AG04449 (cell line): ENCODE measurements at regions not wholly inside any gene's neighbourhood (a gene's known extent, or its start where the extent isn't known, plus 50 kb on each side); places are given as distances from the start of the nearest gene placed in this dataset.

Experiments used
- CTCF ChIA-PET: fragments of 350-600 bp; formaldehyde crosslinking; extraction: SDS; loops from one replicate; lab custom pipeline; 2021; ENCODE audit warnings: antibody characterized with exemption; lab: Yijun Ruan, JAX
- POLR2A ChIA-PET: fragments of 400-600, 350-600 bp; formaldehyde crosslinking; extraction: SDS; loops from one replicate; lab custom pipeline; 2020; ENCODE audit warnings: antibody characterized with exemption, inconsistent platforms; lab: Yijun Ruan, JAX
- DNase-seq: peaks from one replicate; pipeline ENCODE4 v3.0.0-alpha.2; 2010; ENCODE audit warnings: low read depth, low spot score
- H3K4me3 ChIP-seq: 2 replicates; pipeline ENCODE4 v1.5.1; 2011; ENCODE audit warnings: low read depth, mild to moderate bottlenecking, control low read depth, low read length
- TF ChIP-seq, protein P1 (sequence below): IDR thresholded peaks from one replicate; pipeline ENCODE4 v1.5.1; 2011; ENCODE audit warnings: mild to moderate bottlenecking, moderate library complexity, low read length, control low read depth, inconsistent platforms; ENCODE audit not compliant: insufficient read depth; ENCODE audit errors: missing control alignments

DNA sequence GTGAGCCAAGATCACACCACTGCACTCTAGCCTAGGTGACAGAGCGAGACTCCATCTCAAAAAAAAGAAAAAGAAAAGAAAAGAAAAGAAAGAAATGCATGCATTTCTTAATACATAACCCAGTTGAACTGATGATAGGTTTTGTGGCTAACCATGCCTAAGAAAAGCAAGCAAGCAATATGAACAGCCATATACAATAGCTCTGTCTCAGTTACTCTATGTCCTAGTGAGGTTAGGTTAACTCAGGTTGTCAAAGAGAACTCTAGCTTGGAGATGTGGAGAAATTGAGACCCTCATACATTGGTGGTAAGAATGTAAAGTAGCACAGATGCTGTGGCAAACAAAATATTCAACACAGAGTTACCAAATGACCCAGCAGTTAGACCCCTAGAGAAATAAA lies 167.0 kb upstream of the RASGEF1B start:
- no peak overlapping the region for H3K4me3 ChIP-seq
- TF ChIP-seq, protein P1, sequence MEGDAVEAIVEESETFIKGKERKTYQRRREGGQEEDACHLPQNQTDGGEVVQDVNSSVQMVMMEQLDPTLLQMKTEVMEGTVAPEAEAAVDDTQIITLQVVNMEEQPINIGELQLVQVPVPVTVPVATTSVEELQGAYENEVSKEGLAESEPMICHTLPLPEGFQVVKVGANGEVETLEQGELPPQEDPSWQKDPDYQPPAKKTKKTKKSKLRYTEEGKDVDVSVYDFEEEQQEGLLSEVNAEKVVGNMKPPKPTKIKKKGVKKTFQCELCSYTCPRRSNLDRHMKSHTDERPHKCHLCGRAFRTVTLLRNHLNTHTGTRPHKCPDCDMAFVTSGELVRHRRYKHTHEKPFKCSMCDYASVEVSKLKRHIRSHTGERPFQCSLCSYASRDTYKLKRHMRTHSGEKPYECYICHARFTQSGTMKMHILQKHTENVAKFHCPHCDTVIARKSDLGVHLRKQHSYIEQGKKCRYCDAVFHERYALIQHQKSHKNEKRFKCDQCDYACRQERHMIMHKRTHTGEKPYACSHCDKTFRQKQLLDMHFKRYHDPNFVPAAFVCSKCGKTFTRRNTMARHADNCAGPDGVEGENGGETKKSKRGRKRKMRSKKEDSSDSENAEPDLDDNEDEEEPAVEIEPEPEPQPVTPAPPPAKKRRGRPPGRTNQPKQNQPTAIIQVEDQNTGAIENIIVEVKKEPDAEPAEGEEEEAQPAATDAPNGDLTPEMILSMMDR = no peak
- ChIA-PET POLR2A (no interaction called here), CTCF (no interaction called here)
- DNase-seq = no peak

DNA sequence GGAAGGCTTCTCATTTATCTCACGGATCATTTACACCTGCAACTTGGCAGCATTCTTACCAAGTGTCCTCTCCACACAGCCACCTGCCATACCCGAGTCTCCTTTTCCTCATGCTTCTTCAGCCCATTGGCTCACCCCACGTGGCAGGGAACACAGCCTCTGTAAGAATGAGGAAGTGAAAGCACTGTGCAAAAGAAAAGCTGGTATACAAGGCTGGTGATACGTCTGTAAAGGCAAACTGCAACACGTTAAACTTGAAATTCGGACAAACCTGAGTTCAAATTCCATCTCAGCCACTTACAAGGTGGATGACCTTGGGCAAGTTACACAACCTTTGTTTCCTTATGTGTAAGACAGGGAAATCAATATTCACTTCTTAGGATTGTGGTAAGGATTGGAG lies 164.0 kb upstream of the RASGEF1B start:
- DNase-seq = no peak
- TF ChIP-seq, protein P1 = no peak
- ChIA-PET POLR2A (no interaction called here), CTCF (no interaction called here)
- no peak overlapping the region for H3K4me3 ChIP-seq

DNA sequence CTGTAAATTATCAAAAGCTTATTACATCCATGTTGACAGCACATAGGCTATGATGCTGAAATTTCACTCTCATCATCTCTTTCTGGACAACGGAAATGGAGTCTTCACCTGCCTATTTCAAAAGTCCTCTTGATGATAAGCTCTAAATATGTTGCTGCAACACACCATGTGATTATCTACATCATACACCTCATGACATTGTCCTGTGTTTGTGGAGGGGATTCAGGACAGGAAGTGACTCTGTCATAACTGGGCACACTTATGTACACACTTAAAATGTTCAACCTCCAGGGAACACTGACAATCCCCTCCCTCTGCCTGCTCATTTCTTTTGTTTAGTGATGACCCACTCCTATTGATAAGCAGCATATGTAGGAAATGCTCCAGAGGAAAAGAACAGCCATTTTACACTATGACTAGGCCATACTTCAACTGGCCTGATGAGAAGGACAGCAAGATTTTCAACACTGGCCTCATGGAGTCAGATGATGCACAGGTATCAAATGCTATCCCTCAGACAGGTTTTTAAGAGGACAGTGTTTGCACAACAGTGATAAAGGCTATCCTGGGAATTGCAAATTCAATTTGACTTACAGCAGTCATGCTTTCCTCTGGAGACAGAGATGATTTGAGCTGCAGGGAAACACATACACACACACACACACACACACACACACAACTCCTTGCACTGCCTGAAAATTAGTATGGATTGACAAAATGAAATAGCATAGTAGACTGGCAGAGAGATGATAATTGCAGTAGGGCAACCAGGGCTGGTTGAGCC lies 163.3 kb upstream of the RASGEF1B start:
- ChIA-PET POLR2A (no interaction called here), CTCF (no interaction called here)
- no peak for DNase-seq
- TF ChIP-seq, protein P1 = no peak
- H3K4me3 ChIP-seq = no peak overlapping the region

DNA sequence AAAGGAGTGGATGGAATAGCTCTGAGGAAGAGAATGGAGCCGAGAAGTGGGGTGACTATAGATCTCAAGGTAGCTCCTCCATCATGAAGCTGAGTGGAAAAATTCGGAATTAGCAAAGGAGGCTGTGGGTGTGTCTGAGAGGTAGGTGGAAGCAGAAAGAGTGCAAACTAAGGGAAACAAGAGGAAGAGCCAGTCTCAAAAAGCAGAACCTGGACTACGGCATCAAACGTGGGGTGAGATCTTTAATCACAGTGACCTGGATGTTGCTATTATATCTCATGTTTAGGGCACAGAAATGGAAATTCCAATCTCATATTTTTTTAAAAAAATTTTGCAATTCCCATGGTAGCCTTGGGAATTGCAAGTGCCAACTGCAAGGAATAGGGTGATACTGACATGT lies 162.5 kb upstream of the RASGEF1B start:
- TF ChIP-seq, protein P1 = no peak
- ChIA-PET POLR2A (no interaction called here), CTCF (no interaction called here)
- H3K4me3 ChIP-seq = no peak overlapping the region
- DNase-seq = no peak

DNA sequence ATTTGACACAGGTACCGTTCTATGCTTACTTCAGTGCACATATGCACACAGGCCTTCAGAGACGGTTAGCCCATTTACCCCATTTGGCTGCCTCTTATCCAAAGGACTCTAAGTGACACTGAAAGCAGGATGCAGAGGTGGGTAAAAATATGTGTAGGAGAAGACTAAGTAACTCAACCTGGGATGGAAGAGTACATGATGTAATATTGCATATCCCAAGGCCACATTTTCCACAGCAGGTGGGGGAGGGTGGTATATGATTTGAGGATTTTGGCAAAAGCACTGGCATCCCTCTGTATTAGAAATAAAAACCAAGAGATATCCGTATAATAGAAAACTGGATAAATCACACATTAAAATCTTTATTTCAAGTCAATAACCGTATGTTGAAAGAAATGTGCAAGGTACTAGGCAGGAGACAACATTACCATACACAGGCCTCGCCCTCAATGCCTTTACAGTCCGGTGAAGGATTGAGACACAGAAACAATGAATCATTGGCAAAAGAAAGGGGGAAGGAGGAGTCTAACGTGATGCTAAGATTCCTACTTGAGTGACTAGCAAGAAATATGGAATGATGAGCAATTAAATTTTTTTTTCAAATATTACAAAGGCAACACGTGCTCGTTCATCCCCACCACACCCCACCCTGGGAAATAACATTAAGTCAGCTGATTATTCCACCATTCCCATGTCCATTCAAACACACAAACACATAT lies 161.0 kb upstream of the RASGEF1B start:
- H3K4me3 ChIP-seq = no peak overlapping the region
- POLR2A ChIA-PET = no interaction called here
- TF ChIP-seq, protein P1 = no peak
- CTCF ChIA-PET = no interaction called here
- no peak for DNase-seq

DNA sequence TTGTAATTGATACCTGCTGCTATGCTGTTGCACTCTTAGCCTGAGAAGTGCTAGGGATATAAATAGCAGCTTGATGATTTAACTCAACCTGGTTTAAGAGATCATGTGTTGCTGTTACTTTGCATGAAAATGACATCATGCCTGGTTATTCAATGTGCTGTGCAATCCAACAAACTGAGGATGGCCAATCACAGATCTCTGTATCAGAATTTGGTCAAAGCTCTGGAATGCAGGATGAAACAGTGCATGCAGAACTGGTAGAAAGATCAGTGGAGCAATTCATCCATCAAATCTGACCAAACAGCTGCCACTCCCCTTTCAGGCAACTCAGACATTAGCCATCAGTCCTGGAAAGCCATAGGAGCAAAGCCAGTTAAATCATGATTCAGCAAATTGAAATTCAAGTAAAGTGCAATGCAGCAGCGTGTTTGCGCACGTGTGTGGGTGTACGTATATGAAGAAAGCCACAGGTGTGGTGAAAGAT lies 160.3 kb upstream of the RASGEF1B start:
- TF ChIP-seq, protein P1 = no peak
- CTCF ChIA-PET = no interaction called here
- POLR2A ChIA-PET = no interaction called here
- no peak for DNase-seq
- H3K4me3 ChIP-seq = no peak overlapping the region
